Karpas-422 (cell line): ENCODE measurements at regions not wholly inside any gene's neighbourhood (a gene's known extent, or its start where the extent isn't known, plus 50 kb on each side); places are given as distances from the start of the nearest gene placed in this dataset.
A peak's percentile ranks its signal among the peaks of the same experiment; 100 is the strongest.
"Not testable (repeated sequence)": the region's sequence is repeated elsewhere in the genome, so short reads cannot be mapped to it uniquely, and the experiment has no call there.

Source experiments
- DNase-seq: peaks from one replicate; pipeline ENCODE4 v3.0.0-alpha.2; 2015
- H2AFZ ChIP-seq: fragments of 200-600 bp; sonication (generic); 2 replicates; pipeline ENCODE4 v1.6.1; 2014; ENCODE audit warnings: antibody characterized with exemption, low read length, mixed read lengths
- H3K27ac ChIP-seq: fragments of 200-600 bp; sonication (generic); 2 replicates; pipeline ENCODE4 v1.5.1; 2014; ENCODE audit warnings: mild to moderate bottlenecking, low read length, moderate library complexity
- H3K27me3 ChIP-seq: fragments of 200-600 bp; sonication (generic); 2 replicates; pipeline ENCODE4 v1.6.1; 2014; ENCODE audit warnings: low read length, mixed read lengths
- H3K36me3 ChIP-seq: fragments of 200-600 bp; sonication (generic); 2 replicates; pipeline ENCODE4 v1.6.1; 2014; ENCODE audit warnings: low read length, mixed read lengths; ENCODE audit not compliant: insufficient read depth
- H3K4me1 ChIP-seq: fragments of 200-600 bp; sonication (generic); 2 replicates; pipeline ENCODE4 v1.6.1; 2014; ENCODE audit warnings: mild to moderate bottlenecking, low read length, mixed read lengths
- H3K4me2 ChIP-seq: fragments of 200-600 bp; sonication (generic); 2 replicates; pipeline ENCODE4 v1.6.1; 2014; ENCODE audit warnings: low read length, low read depth, mild to moderate bottlenecking; ENCODE audit not compliant: poor library complexity, severe bottlenecking
- H3K4me3 ChIP-seq: fragments of 200-600 bp; sonication (generic); 2 replicates; pipeline ENCODE4 v1.5.1; 2014; ENCODE audit warnings: mild to moderate bottlenecking, antibody characterized with exemption, low read length, mixed read lengths
- H3K79me2 ChIP-seq: fragments of 200-600 bp; sonication (generic); 2 replicates; pipeline ENCODE4 v1.6.1; 2014; ENCODE audit warnings: mild to moderate bottlenecking, low read length, mixed read lengths
- H3K9ac ChIP-seq: fragments of 200-600 bp; sonication (generic); 2 replicates; pipeline ENCODE4 v1.6.0; 2014; ENCODE audit warnings: low read length
- H3K9me2 ChIP-seq: fragments of 200-600 bp; sonication (generic), shearing (Covaris generic); replicated peaks from 2 replicates; pipeline ENCODE4 v1.6.0; 2014; ENCODE audit warnings: mild to moderate bottlenecking, low read length, moderate library complexity; ENCODE audit not compliant: insufficient read depth
- H3K9me3 ChIP-seq: fragments of 300-700, 200-600 bp; sonication (generic); 2 replicates; pipeline ENCODE4 v1.6.1; 2014; ENCODE audit warnings: low read length, mixed read lengths
- H4K20me1 ChIP-seq: fragments of 200-600 bp; sonication (generic); 2 replicates; pipeline ENCODE4 v1.6.1; 2014; ENCODE audit warnings: mild to moderate bottlenecking, antibody characterized with exemption, low read length, low read depth; ENCODE audit not compliant: insufficient read depth

- H3K9me3 ChIP-seq: no peaks in the 10 kb centered on the region; the same call in 1 of the 2 replicates
- H3K9me2 ChIP-seq: no peaks in the 10 kb centered on the region; the same call in 1 of the 2 replicates
- no peaks in the 10 kb centered on the region for H3K27me3 ChIP-seq
- H3K27ac ChIP-seq: no peak overlapping the region
- no peaks in the 10 kb centered on the region for H3K36me3 ChIP-seq
- H3K4me1 ChIP-seq: no peaks in the 10 kb centered on the region
- DNase-seq: no peak
- H3K79me2 ChIP-seq: no peaks in the 10 kb centered on the region
- no peak overlapping the region for H2AFZ ChIP-seq
- no peak overlapping the region for H3K4me2 ChIP-seq
- no peaks in the 10 kb centered on the region for H4K20me1 ChIP-seq
- H3K9ac ChIP-seq: no peak overlapping the region
- no peak overlapping the region for H3K4me3 ChIP-seq
These were observed 1043.0 kb upstream of the CDH18 start for GRCh38 chr5:21030981-21031380.

DNA sequence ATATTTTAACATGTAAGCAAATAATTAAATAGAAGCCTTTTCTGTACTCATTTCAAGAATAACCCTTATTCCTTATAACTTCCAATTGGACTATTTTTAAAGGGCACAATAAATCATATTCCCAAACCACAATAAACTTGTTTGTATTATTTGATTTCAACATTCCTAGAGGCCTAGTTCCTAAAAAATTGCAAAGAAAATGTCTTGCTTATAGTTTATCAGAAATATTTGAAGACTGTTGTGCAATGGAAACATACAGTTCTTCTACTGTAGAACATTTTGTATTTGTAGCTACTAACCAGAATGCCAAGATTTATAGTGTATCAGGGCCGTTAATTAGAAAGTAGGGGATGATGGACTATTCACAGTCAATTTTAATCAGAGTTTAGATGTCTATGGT, 1037.0 kb upstream of the CDH18 start:
- Histone ChIP-seq H4K20me1 (no peaks in the 10 kb centered on the region), H3K9me2 (no peaks in the 10 kb centered on the region; the same call in 1 of the 2 replicates), H3K4me3 (no peak overlapping the region), H3K27ac (no peak overlapping the region), H3K4me2 (no peak overlapping the region), H3K79me2 (no peaks in the 10 kb centered on the region), H3K27me3 (no peaks in the 10 kb centered on the region), H2AFZ (no peak overlapping the region), H3K36me3 (no peaks in the 10 kb centered on the region), H3K9ac (no peak overlapping the region), H3K9me3 (peaks cover 10% of the 10 kb centered on the region), H3K4me1 (no peaks in the 10 kb centered on the region)
- no peak for DNase-seq

- no peak overlapping the region for H3K4me3 ChIP-seq
- H3K9me2 ChIP-seq: no peaks in the 10 kb centered on the region
- no peak overlapping the region for H3K27ac ChIP-seq
- no peaks in the 10 kb centered on the region for H4K20me1 ChIP-seq
- H3K4me2 ChIP-seq: no peak overlapping the region
- no peaks in the 10 kb centered on the region for H3K9me3 ChIP-seq
- no peak for DNase-seq
- no peaks in the 10 kb centered on the region for H3K4me1 ChIP-seq
- H3K79me2 ChIP-seq: no peaks in the 10 kb centered on the region
- H3K27me3 ChIP-seq: no peaks in the 10 kb centered on the region
- no peak overlapping the region for H2AFZ ChIP-seq
- no peak overlapping the region for H3K9ac ChIP-seq
- H3K36me3 ChIP-seq: no peaks in the 10 kb centered on the region
These were observed 1025.2 kb upstream of the CDH18 start for GRCh38 chr5:21013237-21013636.

GRCh38 chr5:21007781-21008180, 1019.8 kb upstream of the CDH18 start:
- Histone ChIP-seq H4K20me1 (no peaks in the 10 kb centered on the region), H2AFZ (no peak overlapping the region), H3K27ac (no peak overlapping the region), H3K4me1 (no peaks in the 10 kb centered on the region), H3K9me3 (no peaks in the 10 kb centered on the region), H3K4me2 (no peak overlapping the region), H3K27me3 (no peaks in the 10 kb centered on the region), H3K9me2 (no peaks in the 10 kb centered on the region), H3K36me3 (no peaks in the 10 kb centered on the region), H3K4me3 (no peak overlapping the region), H3K9ac (no peak overlapping the region), H3K79me2 (no peaks in the 10 kb centered on the region)
- DNase-seq: no peak

- not testable (repeated sequence) for H3K9me2 ChIP-seq, H3K79me2 ChIP-seq, DNase-seq, H3K27me3 ChIP-seq, H2AFZ ChIP-seq, H3K36me3 ChIP-seq, H3K27ac ChIP-seq, H3K9ac ChIP-seq, H4K20me1 ChIP-seq, H3K4me1 ChIP-seq, H3K4me3 ChIP-seq, H3K9me3 ChIP-seq, H3K4me2 ChIP-seq
These were observed 1000.9 kb upstream of the CDH18 start for GRCh38 chr5:20988933-20989332.

DNA sequence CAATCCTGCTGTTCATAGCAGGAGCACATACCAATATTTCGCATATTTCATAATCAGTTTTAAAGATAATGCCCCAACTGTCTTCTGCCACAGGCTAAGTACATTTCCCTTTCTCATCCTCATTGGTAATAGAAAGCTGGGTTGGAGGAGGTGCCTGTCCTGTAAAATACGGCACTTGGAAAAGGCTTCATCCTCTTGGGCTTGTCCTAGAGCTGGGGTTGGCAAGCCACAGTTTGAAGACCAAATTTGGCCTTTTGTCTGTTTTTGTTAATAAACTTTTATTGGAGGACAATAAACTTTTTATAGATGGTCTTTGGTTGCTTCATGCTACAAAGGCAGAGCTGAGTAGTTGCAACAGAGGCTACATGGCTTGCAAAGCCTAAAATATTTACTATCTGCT, 997.8 kb upstream of the CDH18 start:
- Histone ChIP-seq H2AFZ (no peak overlapping the region), H4K20me1 (no peaks in the 10 kb centered on the region), H3K9me3 (peaks cover 3% of the 10 kb centered on the region), H3K27me3 (no peaks in the 10 kb centered on the region), H3K4me1 (no peaks in the 10 kb centered on the region), H3K79me2 (no peaks in the 10 kb centered on the region), H3K36me3 (no peaks in the 10 kb centered on the region), H3K4me3 (no peak overlapping the region), H3K4me2 (no peak overlapping the region), H3K9ac (no peak overlapping the region), H3K9me2 (no peaks in the 10 kb centered on the region), H3K27ac (no peak overlapping the region)
- no peak for DNase-seq

- Histone ChIP-seq H3K4me3 (no peak overlapping the region), H3K79me2 (no peaks in the 10 kb centered on the region), H3K9me3 (no peaks in the 10 kb centered on the region), H2AFZ (no peak overlapping the region), H3K36me3 (no peaks in the 10 kb centered on the region), H3K9me2 (no peaks in the 10 kb centered on the region), H3K27ac (no peak overlapping the region), H3K9ac (no peak overlapping the region), H3K27me3 (no peaks in the 10 kb centered on the region), H3K4me2 (no peak overlapping the region), H3K4me1 (peaks cover 23% of the 10 kb centered on the region), H4K20me1 (no peaks in the 10 kb centered on the region)
- DNase-seq: peak; percentile 49
These were observed 986.4 kb upstream of the CDH18 start for GRCh38 chr5:20974426-20974825.

DNA sequence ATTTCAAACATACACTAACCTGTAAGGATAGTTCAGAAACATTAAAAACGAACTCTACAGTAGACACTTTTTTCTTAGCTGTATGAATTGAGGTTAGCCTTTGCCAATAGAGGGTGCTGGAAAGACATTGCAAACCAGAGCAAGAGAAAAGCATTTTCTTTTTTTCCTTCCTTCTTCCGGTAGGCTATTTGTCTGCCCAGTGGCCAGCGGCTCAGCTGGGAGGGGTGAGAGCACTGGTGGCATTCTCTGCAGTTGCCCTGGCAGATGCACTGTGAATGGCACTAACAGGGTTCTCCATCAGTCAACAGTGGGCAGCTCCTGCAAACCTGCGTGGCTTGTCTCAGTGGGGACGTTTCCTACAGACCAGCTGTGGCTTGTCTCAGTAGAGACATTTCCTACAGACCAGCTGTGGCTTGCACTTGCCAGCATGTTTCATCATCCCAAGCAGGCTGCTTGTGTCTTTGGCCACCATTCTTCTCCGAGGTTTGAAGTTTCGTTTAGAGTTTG, 984.5 kb upstream of the CDH18 start:
- peak overlapping the region; percentile 66 for H3K4me2 ChIP-seq
- H3K9me2 ChIP-seq: no peaks in the 10 kb centered on the region
- peaks cover 23% of the 10 kb centered on the region for H3K4me1 ChIP-seq
- DNase-seq: peak; percentile 71
- no peak overlapping the region for H3K27ac ChIP-seq
- no peaks in the 10 kb centered on the region for H4K20me1 ChIP-seq
- peak overlapping the region; percentile 93 for H2AFZ ChIP-seq
- H3K27me3 ChIP-seq: no peaks in the 10 kb centered on the region
- H3K79me2 ChIP-seq: no peaks in the 10 kb centered on the region
- H3K36me3 ChIP-seq: no peaks in the 10 kb centered on the region
- peak overlapping the region; percentile 65 for H3K4me3 ChIP-seq
- no peaks in the 10 kb centered on the region for H3K9me3 ChIP-seq
- peak overlapping the region; percentile 60 for H3K9ac ChIP-seq

GRCh38 chr5:20959347-20959746, 971.3 kb upstream of the CDH18 start:
- H3K27ac ChIP-seq: no peak overlapping the region
- no peaks in the 10 kb centered on the region for H4K20me1 ChIP-seq
- H2AFZ ChIP-seq: no peak overlapping the region
- H3K9ac ChIP-seq: no peak overlapping the region
- H3K9me2 ChIP-seq: no peaks in the 10 kb centered on the region
- DNase-seq: no peak
- H3K4me3 ChIP-seq: no peak overlapping the region
- H3K27me3 ChIP-seq: no peaks in the 10 kb centered on the region
- H3K4me2 ChIP-seq: no peak overlapping the region
- H3K9me3 ChIP-seq: no peaks in the 10 kb centered on the region
- no peaks in the 10 kb centered on the region for H3K36me3 ChIP-seq
- no peaks in the 10 kb centered on the region for H3K79me2 ChIP-seq
- H3K4me1 ChIP-seq: no peaks in the 10 kb centered on the region
